Motor neuron (in vitro differentiated cells): ENCODE measurements at regions not wholly inside any gene's neighbourhood (a gene's known extent, or its start where the extent isn't known, plus 50 kb on each side); places are given as distances from the start of the nearest gene placed in this dataset.

Source experiments
- ATAC-seq, 8 experiments: fragments of 200-7000 bp; cut with Tn5 transposase; replicated peaks in 6 of 8; 2 replicates each; pipeline ENCODE4 v1.8.0; 2021; ENCODE audit warnings: mild to moderate bottlenecking in 8 of 8, moderate library complexity in 8 of 8
- H3K27ac ChIP-seq, 2 donors: fragments of 250-450 bp; sonication (Bioruptor Pico); 2 replicates each; pipeline ENCODE4 v1.9.0; 2021; ENCODE audit warnings: antibody characterized with exemption in 2 of 2, mild to moderate bottlenecking in 2 of 2, moderate library complexity in 1 of 2
- H3K4me1 ChIP-seq, 2 donors: fragments of 250-450 bp; sonication (Bioruptor Pico); replicated peaks in 1 of 2; 2 replicates each; pipeline ENCODE4 v1.6.1; 2021; ENCODE audit warnings: antibody characterized with exemption in 2 of 2, mild to moderate bottlenecking in 2 of 2, moderate library complexity in 1 of 2
- H3K4me3 ChIP-seq, 5 donors: fragments of 250-450 bp; sonication (Bioruptor Pico); 2 replicates each; pipeline ENCODE4 v1.9.0; 2021; ENCODE audit warnings: antibody characterized with exemption in 5 of 5, mild to moderate bottlenecking in 5 of 5, moderate library complexity in 4 of 5
- WGBS, 10 experiments: fragments of 450-650 bp; shearing (Covaris generic); methylation state at CpG; one replicate each; pipeline ENCODE4 v1.0.0; 2022; 5-methylcytosine and 5-hydroxymethylcytosine counted together
- in situ Hi-C, 9 experiments: fragments of 400-800 bp; cut with MboI; loops; one replicate each; pipeline ENCODE4 v1.15.0; 2021; ENCODE audit warnings: low sequenced_read_pairs in 9 of 9, low pct_unique_long_range_greater_than_20kb in 2 of 9; ENCODE audit not compliant: unreplicated experiment in 9 of 9

DNA sequence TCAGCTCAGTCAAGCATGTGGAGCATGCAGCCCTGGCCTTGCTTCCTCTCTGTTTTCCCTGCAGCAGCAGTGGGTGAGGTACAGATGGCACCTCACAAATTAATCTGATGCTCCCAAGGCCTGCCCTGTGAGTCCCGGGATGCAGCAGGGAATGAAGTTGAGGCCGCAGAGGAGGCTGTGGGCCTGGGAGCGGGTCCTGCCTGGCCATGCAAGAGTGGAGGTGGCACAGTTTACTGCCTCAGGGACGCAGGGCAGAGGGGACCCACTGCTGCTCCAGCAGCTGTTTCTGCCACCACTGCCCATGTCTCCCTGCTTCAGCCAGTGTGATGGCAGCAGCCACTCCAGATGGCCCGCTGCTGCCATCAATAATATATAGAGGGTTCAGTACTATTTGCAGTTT is 474.6 kb downstream of the EPHA5 start:
- 17 to 40% methylated on average over 1 to 2 of the region's 5 CpGs; no CpG with 5 or more reads in 8 of the 10 experiments for WGBS, 10 experiments
- in situ Hi-C loops, result no loop called here
- ATAC-seq, result no peak

DNA sequence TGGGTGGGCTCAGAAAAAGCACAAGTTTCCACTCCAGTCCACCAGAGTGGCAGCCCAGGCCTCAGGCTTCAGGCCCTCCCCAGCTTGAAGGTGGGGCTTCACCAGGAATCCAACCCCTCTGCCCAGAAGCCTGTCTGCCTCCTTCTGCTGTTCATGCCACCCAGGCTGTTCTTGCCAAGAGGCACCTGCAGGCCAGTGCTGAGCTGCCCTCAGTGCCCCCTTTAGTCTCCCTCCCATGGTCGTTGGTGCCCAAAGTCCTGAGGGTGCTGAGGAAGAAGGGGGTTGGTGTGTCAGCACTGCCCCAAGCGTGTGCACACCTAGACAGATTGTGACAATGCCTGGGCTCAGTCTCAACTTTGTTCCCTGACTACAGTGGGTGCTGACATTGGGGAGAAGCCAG is 475.3 kb downstream of the EPHA5 start:
- WGBS, 10 experiments, result 0 to 17% methylated on average over 1 of the region's 2 CpGs; no CpG with 5 or more reads in 8 of the 10 experiments
- no peaks in the 10 kb centered on the region for H3K4me1 ChIP-seq
- in situ Hi-C loops, result no loop called here
- H3K27ac ChIP-seq, result no peak overlapping the region
- no peak for ATAC-seq
- no peak overlapping the region for H3K4me3 ChIP-seq

More for the DNA sequence above, 474.6 kb downstream of the EPHA5 start:
- Histone ChIP-seq H3K4me3 (no peak overlapping the region), H3K27ac (no peak overlapping the region), H3K4me1 (no peaks in the 10 kb centered on the region)

DNA sequence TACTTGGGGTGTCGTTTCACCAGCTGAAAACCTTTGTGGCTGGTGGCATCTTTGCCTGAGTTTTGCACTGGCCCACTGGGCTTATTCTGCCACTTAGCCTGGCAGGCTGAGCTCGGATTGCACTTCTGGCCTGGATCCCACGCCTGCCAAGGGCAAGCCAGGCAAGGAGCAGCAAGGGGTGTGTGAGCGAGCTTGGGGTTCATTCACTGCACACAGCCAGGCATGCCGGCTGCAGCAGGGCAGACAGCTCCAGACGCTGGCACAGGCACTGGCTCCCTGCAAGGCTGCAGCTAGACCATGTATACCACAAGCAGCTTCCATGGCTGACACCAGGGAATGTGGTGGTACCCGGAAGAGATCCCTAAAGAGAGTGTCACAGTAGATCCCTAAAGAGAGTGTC is 476.3 kb downstream of the EPHA5 start:
- Histone ChIP-seq H3K4me1 (no peaks in the 10 kb centered on the region), H3K27ac (no peak overlapping the region), H3K4me3 (no peak overlapping the region)
- in situ Hi-C loops, result no loop called here
- WGBS, 10 experiments, result 0 to 100% (median 88%) methylated on average over 1 to 6 of the region's 7 CpGs; no CpG with 5 or more reads in 5 of the 10 experiments
- no peak for ATAC-seq

GRCh38 chr4:65190780-65191179 is 479.5 kb downstream of the EPHA5 start:
- no peak overlapping the region for H3K27ac ChIP-seq
- no peak overlapping the region for H3K4me3 ChIP-seq
- H3K4me1 ChIP-seq, result no peaks in the 10 kb centered on the region
- 0 to 100% (median 88%) methylated on average over 1 to 2 of the region's 2 CpGs for WGBS, 10 experiments
- ATAC-seq, result no peak
- in situ Hi-C loops, result no loop called here

DNA sequence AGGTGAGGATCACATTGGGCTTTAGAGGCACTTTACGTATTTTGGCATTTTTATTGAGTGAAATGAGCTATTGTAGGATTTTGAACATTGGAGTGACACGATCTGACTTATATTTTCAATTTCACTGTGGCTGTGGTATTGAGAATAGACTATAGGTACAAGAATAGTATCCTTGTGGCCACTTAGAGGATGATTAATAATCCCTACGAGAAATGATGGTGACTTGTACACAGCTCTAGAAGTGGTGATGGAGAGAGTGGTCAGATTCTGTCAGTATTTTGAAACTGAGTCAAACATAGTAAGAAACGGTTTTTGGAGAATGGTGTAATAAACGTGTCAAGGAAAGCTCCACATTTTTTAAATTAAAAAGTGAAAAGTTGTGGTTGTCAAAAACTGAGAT is 494.7 kb downstream of the EPHA5 start:
- in situ Hi-C loops, result no loop called here
- Histone ChIP-seq H3K27ac (no peak overlapping the region), H3K4me3 (no peak overlapping the region), H3K4me1 (no peaks in the 10 kb centered on the region)
- ATAC-seq, result no peak
- 0 to 100% (median 90%) methylated on average over 1 to 5 of the region's 5 CpGs for WGBS, 10 experiments

DNA sequence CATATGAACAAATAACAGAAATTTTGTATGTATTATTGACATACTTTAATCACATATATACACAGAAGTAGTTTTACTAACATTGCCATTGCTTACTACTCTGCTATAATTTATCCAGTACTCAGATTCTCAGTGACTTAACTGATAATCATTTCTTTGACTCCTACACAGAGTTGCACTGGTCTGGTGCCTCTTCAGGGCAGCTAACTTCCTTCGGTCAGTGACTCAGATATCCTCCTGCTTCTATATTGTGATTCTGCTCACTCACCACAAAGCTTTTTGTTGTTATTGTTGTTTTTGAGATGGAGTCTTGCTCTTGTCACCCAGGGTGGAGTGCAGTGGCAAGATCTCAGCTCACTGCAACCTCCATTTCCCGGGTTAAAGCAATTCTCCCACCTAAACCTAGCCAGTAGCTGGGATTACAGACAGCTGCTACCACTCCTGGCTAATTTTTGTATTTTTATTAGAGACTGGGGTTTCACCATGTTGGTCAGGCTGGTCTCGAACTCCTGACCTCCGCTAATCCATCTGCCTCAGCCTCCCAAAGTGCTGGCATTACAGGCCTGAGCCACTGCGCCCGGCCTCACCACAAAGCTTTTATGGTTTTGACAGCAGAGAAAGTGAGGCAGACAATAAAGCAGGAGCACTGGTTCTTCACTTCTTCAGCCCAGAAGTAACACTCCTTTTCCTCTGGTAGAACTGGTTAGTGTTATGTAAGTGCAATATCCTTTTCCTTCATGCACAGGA is 499.3 kb downstream of the EPHA5 start:
- ATAC-seq, result peak in 1 of 8 experiments; percentile 24
- WGBS, 10 experiments, result 22 to 94% (median 89%) methylated on average over 2 to 6 of the region's 6 CpGs; no CpG with 5 or more reads in 3 of the 10 experiments
- Histone ChIP-seq H3K4me3 (no peak overlapping the region), H3K27ac (no peak overlapping the region), H3K4me1 (no peaks in the 10 kb centered on the region)
- in situ Hi-C loops, result no loop called here

GRCh38 chr4:65167719-65168118 is 502.6 kb downstream of the EPHA5 start:
- Histone ChIP-seq H3K4me3 (no peak overlapping the region), H3K4me1 (no peaks in the 10 kb centered on the region), H3K27ac (no peak overlapping the region)
- WGBS, 10 experiments, result 0 to 100% (median 47%) methylated on average over 1 to 3 of the region's 3 CpGs
- peak in 1 of 8 experiments; percentile 44 for ATAC-seq
- in situ Hi-C loops, result no loop called here

DNA sequence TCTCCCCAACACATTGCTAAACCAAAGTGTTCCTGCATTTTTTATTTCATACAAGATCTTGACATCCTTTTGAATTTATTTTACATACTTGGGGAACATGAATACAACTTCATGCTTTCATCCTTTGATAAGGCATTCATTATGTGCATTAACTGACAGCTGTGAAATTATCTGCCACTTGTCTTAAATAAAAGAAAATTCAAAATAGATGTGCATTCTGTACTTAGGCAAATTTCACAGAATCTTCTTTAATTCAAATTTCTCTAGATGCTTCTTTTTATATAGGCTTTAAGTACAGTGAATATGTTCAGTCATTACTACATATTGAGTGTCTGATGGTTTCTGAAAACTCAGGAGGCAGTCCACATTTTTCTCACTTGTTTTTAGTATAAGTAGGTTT is 518.1 kb downstream of the EPHA5 start:
- Histone ChIP-seq H3K4me3 (no peak overlapping the region), H3K4me1 (no peaks in the 10 kb centered on the region), H3K27ac (no peak overlapping the region)
- ATAC-seq, result no peak
- in situ Hi-C loops, result no loop called here

- in situ Hi-C loops, result no loop called here
- Histone ChIP-seq H3K27ac (no peak overlapping the region), H3K4me1 (no peaks in the 10 kb centered on the region), H3K4me3 (no peak overlapping the region)
- WGBS, 10 experiments, result 17 to 100% (median 60%) methylated on average over 1 of the region's 1 CpG; no CpG with 5 or more reads in 6 of the 10 experiments
- ATAC-seq, result no peak
Measured at GRCh38 chr4:65139998-65140397, 530.3 kb downstream of the EPHA5 start.

DNA sequence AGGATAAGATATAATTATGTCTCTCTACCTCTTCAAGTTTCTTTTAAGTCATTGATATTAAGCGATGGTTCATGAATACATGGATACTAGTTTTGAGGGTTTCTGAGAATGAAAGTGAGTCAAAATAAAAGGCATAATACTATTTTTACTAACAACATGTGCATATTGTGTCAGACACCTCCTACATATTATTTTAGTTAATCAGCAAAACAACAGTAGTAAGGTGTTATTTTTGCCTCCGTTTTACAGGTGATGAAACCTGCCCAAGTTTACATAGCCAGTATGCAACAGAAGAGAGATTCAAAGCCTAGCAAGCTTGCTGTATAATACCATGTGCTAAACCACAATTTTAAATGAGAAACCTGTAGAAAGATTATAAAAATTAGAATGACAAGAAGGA is 544.1 kb downstream of the EPHA5 start:
- no peaks in the 10 kb centered on the region for H3K4me1 ChIP-seq
- in situ Hi-C loops, result no loop called here
- H3K4me3 ChIP-seq, result no peak overlapping the region
- ATAC-seq, result no peak
- no peak overlapping the region for H3K27ac ChIP-seq
- WGBS, 10 experiments, result 0 to 100% (median 87%) methylated on average over 1 to 2 of the region's 2 CpGs

DNA sequence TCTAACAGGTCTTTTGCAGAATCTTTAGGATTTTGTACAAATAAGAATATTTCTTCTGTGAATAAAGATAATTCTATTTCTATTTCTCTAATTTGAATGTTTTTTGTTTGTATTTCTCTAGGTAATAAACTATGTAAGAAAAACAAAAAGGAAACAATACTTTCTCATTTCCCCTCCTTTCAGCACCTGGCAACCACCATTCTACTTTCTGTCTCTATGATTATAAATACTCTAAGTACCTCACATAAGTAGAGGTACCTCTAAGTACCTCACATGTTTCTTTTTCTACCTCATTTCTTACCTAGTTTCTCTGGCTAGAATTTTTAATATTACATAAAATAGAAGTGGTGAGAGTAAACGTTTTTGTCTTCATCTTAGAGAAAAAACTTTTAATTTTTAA is 550.0 kb downstream of the EPHA5 start:
- H3K4me1 ChIP-seq, result no peaks in the 10 kb centered on the region
- H3K4me3 ChIP-seq, result no peak overlapping the region
- ATAC-seq, result no peak
- in situ Hi-C loops, result no loop called here
- H3K27ac ChIP-seq, result no peak overlapping the region
- WGBS, 10 experiments, result 0 to 53% (median 18%) methylated on average over 1 of the region's 1 CpG; no CpG with 5 or more reads in 2 of the 10 experiments

GRCh38 chr4:65102419-65102818 is 567.9 kb downstream of the EPHA5 start:
- peak in 3 of 8 experiments; percentile 29 to 70 (median 42) for ATAC-seq
- no peak overlapping the region for H3K4me3 ChIP-seq
- 14 to 85% (median 60%) methylated on average over 1 to 2 of the region's 2 CpGs; no CpG with 5 or more reads in 1 of the 10 experiments for WGBS, 10 experiments
- H3K4me1 ChIP-seq, result peaks cover 0 to 19% of the 10 kb centered on the region in 2 donors
- in situ Hi-C loops, result no loop called here
- H3K27ac ChIP-seq, result no peak overlapping the region

GRCh38 chr4:65096630-65097029 is 573.7 kb downstream of the EPHA5 start:
- in situ Hi-C loops, result no loop called here
- H3K27ac ChIP-seq, result no peak overlapping the region

DNA sequence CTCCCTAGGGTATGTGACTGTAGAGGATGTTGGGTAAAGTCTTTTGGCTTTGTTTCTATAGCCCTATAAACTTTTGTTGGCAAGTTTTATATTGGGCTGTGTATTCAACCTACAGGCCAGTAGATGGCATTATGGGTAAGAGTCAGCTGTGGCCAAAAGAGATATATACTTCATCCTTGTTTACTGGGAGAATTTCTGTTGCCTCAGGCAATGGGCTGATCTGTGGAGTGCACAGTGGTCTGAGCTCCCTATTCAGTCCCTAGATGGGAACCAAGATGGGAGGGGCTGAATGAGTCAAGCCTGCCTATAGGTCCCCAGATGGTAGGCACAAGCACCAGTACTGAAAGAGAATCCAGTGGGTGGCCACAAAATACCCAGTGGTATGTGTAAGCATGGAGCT is 580.6 kb downstream of the EPHA5 start:
- in situ Hi-C loops, result no loop called here
- no peaks in the 10 kb centered on the region for H3K4me1 ChIP-seq
- peak in 4 of 8 experiments; percentile 27 to 77 (median 49) for ATAC-seq
- no peak overlapping the region for H3K27ac ChIP-seq
- H3K4me3 ChIP-seq, result no peak overlapping the region

More at GRCh38 chr4:65096630-65097029, 573.7 kb downstream of the EPHA5 start:
- WGBS, 10 experiments, result 0 to 60% (median 16%) methylated on average over 1 of the region's 1 CpG; no CpG with 5 or more reads in 2 of the 10 experiments
- ATAC-seq, result no peak
- Histone ChIP-seq H3K4me1 (peaks cover 0 to 7% of the 10 kb centered on the region in 2 donors), H3K4me3 (no peak overlapping the region)
